ENCODE measurements at regions not wholly inside any gene's neighbourhood (a gene's known extent, or its start where the extent isn't known, plus 50 kb on each side); places are given as distances from the start of the nearest gene placed in this dataset.

DNA sequence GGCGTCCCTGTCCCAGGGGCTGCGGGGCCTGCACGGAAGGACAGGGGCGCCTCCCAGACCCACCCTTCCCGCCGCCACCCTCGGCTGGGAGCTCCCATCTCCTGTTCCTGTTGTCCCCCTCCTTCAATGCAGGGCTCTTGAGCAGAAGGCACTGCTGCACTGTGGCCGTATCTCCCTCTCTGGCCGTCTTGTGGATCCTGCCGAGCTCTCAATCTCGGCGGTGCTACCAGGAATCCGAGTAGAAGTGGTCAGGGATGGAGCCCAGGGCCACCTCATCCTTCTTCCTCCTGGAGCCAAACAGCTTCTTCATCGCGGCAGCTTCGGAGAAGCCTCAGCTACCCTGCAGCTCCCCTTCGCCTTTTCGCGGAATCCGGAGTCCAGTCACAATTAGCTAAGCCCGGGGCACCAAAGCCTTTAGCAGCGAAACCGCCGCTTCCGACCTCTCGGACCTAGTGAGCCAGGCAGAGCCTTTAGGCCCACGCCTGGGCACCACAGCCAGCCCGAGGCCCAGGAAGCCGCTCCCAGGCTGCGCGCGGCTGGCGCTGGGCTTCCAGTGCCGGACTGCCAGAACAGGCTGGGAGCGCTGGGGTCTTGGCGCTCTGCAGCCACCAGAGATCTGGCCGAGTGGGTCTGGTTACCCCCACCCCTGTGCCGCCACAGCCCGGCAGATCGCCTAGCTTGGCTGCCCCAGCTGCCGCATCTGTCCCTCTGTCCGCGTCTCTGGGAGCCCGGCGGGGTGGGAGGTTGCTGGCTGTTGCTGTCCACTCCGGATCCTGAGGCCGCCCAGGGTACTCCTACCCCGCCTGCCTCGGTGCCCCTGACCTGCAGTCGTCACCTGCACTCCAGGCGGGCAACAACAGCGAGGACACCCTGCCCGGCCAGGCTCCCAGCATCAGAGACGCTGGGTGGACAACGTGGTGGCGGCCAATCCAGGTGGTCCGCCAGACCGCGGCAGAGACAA lies 69.1 kb downstream of the ASCL4 start:
- TF ChIP-seq POLR2A (IDR thresholded peaks at IDR 0.05) = no peak
- TF ChIP-seq, protein P1, sequence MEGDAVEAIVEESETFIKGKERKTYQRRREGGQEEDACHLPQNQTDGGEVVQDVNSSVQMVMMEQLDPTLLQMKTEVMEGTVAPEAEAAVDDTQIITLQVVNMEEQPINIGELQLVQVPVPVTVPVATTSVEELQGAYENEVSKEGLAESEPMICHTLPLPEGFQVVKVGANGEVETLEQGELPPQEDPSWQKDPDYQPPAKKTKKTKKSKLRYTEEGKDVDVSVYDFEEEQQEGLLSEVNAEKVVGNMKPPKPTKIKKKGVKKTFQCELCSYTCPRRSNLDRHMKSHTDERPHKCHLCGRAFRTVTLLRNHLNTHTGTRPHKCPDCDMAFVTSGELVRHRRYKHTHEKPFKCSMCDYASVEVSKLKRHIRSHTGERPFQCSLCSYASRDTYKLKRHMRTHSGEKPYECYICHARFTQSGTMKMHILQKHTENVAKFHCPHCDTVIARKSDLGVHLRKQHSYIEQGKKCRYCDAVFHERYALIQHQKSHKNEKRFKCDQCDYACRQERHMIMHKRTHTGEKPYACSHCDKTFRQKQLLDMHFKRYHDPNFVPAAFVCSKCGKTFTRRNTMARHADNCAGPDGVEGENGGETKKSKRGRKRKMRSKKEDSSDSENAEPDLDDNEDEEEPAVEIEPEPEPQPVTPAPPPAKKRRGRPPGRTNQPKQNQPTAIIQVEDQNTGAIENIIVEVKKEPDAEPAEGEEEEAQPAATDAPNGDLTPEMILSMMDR (IDR thresholded peaks at IDR 0.05) = no peak
- intact Hi-C loops (cut with DNase I) = no loop called here
- no peak for DNase-seq
- Histone ChIP-seq H3K27me3 (peaks cover 10 to 28% of the 10 kb centered on the region in 2 donors), H3K4me1 (peaks cover 0 to 20% (median 0%) of the 10 kb centered on the region in 4 donors), H3K27ac (no peak overlapping the region), H3K36me3 (no peaks in the 10 kb centered on the region), H3K9me3 (no peaks in the 10 kb centered on the region), H3K4me3 (peak overlapping the region in 1 of 3 donors; percentile 26)
- peak in 3 of 4 donors; percentile 46 to 66 (median 51) for ATAC-seq
- WGBS (ENCODE audit: insufficient coverage, low coverage, low lambda C conversion rate, missing lambda C conversion rate) = under 1% methylated on average over 17 of the region's 59 CpGs

DNA sequence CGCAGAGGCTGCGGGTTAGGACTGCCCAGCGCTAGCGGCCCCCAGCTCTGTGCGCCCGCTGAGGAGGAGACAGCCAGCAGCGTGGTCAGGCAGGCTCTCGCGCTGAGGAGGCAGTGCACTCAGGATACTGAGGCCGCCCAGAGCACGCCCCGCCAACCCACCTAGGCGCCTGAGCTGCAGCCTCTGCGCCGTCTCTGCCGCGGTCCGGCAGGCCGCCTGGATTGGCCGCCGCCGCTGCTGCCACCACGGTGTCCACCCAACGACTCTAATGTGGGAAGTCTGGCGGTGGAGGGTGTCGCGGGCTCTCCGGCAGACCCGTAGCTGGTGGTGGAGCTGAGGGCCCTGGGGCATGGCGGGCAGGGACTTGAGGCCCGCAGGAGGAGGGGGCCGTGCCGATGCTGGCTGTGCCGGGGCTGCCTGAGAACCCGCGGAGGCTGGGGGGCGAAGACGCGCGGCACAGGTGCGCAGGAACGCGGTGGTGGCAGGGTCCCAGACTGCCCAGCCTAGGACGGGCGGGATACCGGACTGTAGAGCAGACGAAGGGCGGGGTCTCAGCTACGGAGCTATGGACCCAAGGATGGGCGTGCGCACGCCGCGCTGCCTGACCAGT lies 69.9 kb downstream of the ASCL4 start:
- intact Hi-C loops (cut with DNase I) = no loop called here
- DNase-seq (no peak), ATAC-seq (peak in 2 of 4 donors; percentile 14 to 48)
- Histone ChIP-seq H3K27me3 (peaks cover 10 to 28% of the 10 kb centered on the region in 2 donors), H3K36me3 (no peaks in the 10 kb centered on the region), H3K9me3 (no peaks in the 10 kb centered on the region), H3K27ac (no peak overlapping the region), H3K4me3 (peak overlapping the region in 1 of 3 donors; percentile 26), H3K4me1 (peaks cover 0 to 20% (median 0%) of the 10 kb centered on the region in 4 donors)
- TF ChIP-seq, protein P1 (IDR thresholded peaks at IDR 0.05) = no peak
- no peak for TF ChIP-seq POLR2A (IDR thresholded peaks at IDR 0.05)
- WGBS (ENCODE audit: insufficient coverage, low coverage, low lambda C conversion rate, missing lambda C conversion rate) = no CpG with 5 or more reads among the region's 54 CpGs

DNA sequence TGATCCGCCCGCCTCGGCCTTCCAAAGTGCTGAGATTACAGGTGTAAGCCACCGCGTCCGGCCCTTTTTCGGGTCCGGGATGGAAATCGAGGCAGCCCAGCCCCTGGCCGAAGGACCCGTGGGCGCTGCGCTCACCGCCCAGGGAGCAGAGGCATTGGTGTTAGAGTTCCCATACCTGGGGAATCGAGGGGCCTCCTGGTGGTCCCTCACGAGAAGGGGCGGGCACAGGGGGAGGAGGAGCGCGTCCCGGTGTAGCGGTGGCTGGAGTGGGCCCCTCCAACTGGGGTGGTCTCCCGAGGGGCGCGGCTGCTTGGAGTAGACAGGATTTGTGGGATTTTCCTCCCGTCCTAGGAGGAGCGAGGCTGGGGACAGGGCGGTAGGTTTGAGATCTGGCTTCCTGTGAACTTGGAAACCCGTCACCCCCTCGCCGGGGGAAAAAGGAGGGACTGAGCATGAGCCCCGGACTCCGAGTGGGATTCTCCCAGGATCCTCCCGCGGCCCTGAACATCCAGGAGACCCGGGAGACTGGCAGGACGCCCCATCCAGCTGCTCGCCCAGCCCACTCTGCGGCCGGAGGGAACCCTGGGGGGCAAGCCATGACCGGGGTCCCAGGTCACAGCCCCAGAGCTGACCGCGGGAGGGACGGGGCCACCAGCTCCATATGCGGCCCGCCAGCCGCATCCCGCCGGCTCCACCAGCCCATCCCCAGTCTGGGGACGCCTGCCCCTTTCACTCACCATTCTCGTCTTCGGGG lies 70.9 kb downstream of the ASCL4 start:
- WGBS (ENCODE audit: insufficient coverage, low coverage, low lambda C conversion rate, missing lambda C conversion rate) = 7% methylated on average over 18 of the region's 51 CpGs
- peaks cover 10 to 28% of the 10 kb centered on the region in 2 donors for H3K27me3 ChIP-seq
- no peaks in the 10 kb centered on the region for H3K36me3 ChIP-seq
- no peak for TF ChIP-seq POLR2A (IDR thresholded peaks at IDR 0.05)
- TF ChIP-seq, protein P1 (IDR thresholded peaks at IDR 0.05) = no peak
- H3K4me1 ChIP-seq = peaks cover 0 to 20% (median 0%) of the 10 kb centered on the region in 4 donors
- no peak overlapping the region for H3K4me3 ChIP-seq
- intact Hi-C loops (cut with DNase I) = no loop called here
- no peaks in the 10 kb centered on the region for H3K9me3 ChIP-seq
- ATAC-seq = no peak
- no peak overlapping the region for H3K27ac ChIP-seq
- no peak for DNase-seq

DNA sequence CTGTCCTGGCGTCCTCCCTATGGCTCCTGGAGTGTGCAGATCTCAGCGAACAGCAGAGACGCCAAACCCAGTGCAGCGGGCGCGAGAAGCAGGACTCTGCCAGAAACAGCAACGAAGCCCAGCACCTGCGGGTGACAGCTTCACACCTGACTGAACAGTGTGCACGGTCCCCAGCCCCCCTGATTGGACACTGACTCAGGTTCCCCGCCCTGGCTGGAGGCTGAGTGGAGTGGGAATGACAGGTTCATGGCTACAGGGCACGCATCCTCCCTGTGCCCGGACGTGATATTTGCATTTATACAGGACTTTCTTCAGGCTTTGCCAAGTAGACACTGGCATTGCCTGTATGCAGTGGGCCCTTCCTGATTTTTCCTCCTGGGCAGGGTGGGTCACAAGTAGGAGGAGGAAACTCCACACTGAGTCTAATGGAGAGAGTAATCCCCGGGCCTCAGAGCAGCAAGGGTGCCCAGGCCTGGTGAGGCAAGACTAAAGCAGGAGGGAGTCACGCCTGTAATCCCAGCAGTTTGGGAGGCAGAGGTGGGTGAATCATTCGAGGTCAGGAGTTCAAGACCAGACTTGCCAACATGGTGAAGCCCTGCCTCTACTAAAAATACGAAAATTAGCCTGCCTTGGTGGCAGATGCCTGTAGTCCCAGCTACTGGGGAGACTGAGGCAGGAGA lies 71.6 kb downstream of the ASCL4 start:
- no peak for DNase-seq
- no peak overlapping the region for H3K4me3 ChIP-seq
- WGBS (ENCODE audit: insufficient coverage, low coverage, low lambda C conversion rate, missing lambda C conversion rate) = 50% methylated on average over 3 of the region's 17 CpGs
- no peak overlapping the region for H3K27ac ChIP-seq
- no peaks in the 10 kb centered on the region for H3K36me3 ChIP-seq
- peaks cover 10 to 28% of the 10 kb centered on the region in 2 donors for H3K27me3 ChIP-seq
- intact Hi-C loops (cut with DNase I) = no loop called here
- H3K9me3 ChIP-seq = no peaks in the 10 kb centered on the region
- TF ChIP-seq, protein P1 (IDR thresholded peaks at IDR 0.05) = no peak
- TF ChIP-seq POLR2A (IDR thresholded peaks at IDR 0.05) = no peak
- peaks cover 0 to 20% (median 0%) of the 10 kb centered on the region in 4 donors for H3K4me1 ChIP-seq
- no peak for ATAC-seq

All from right lobe of liver (tissue), 6 donors.